DOHH2 (cell line): ENCODE measurements at regions not wholly inside any gene's neighbourhood (a gene's known extent, or its start where the extent isn't known, plus 50 kb on each side); places are given as distances from the start of the nearest gene placed in this dataset.

Experiments
- CTCF ChIP-seq: fragments of 200-600 bp; sonication (generic); IDR thresholded peaks from one replicate; pipeline ENCODE4 v1.5.1; 2014; ENCODE audit warnings: antibody characterized with exemption, mild to moderate bottlenecking, low read depth, low read length; ENCODE audit not compliant: poor library complexity, severe bottlenecking
- EZH2phosphoT487 ChIP-seq: fragments of 200-600 bp; sonication (generic); IDR thresholded peaks from 2 replicates; pipeline ENCODE4 v1.6.1; 2017; ENCODE audit warnings: borderline replicate concordance, mild to moderate bottlenecking, antibody characterized with exemption, low read length, moderate library complexity, mixed read lengths

GRCh38 chr20:58099956-58100730 is 128.3 kb downstream of the ANKRD60 start:
- no peak for TF ChIP-seq CTCF
- TF ChIP-seq EZH2phosphoT487, result no peak
